ENCODE measurements at regions not wholly inside any gene's neighbourhood (a gene's known extent, or its start where the extent isn't known, plus 50 kb on each side); places are given as distances from the start of the nearest gene placed in this dataset.

GRCh38 chr1:209375097-209375496 lies 208.4 kb upstream of the CAMK1G start:
- DNase-seq (no peak), ATAC-seq (no peak)
- TF ChIP-seq CTCF (IDR thresholded peaks at IDR 0.05): no peak
- no peak overlapping the region for H3K27ac ChIP-seq
- intact Hi-C loops (cut with DNase I): no loop called here
- H3K36me3 ChIP-seq: no peaks in the 10 kb centered on the region
- H3K4me3 ChIP-seq: no peak overlapping the region
- no peaks in the 10 kb centered on the region for H3K4me1 ChIP-seq
- peaks cover 0 to 15% (median 0%) of the 10 kb centered on the region in 7 donors for H3K27me3 ChIP-seq
- no peaks in the 10 kb centered on the region for H3K9me3 ChIP-seq
- 82 to 88% methylated on average over 5 of the region's 5 CpGs for WGBS, 2 donors

GRCh38 chr1:209375671-209376365 lies 207.7 kb upstream of the CAMK1G start:
- Histone ChIP-seq H3K9me3 (no peaks in the 10 kb centered on the region), H3K27me3 (peaks cover 0 to 15% (median 0%) of the 10 kb centered on the region in 7 donors), H3K4me3 (no peak overlapping the region), H3K36me3 (no peaks in the 10 kb centered on the region), H3K27ac (no peak overlapping the region), H3K4me1 (no peaks in the 10 kb centered on the region)
- ATAC-seq (no peak), DNase-seq (no peak)
- no peak for TF ChIP-seq CTCF (IDR thresholded peaks at IDR 0.05)
- intact Hi-C loops (cut with DNase I): no loop called here
- 58 to 77% methylated on average over 2 of the region's 2 CpGs for WGBS, 2 donors

- no peak overlapping the region for H3K27ac ChIP-seq
- intact Hi-C loops (cut with DNase I): no loop called here
Measured at GRCh38 chr1:209376774-209377173, 206.7 kb upstream of the CAMK1G start.

GRCh38 chr1:209377995-209378394 lies 205.5 kb upstream of the CAMK1G start:
- H3K27me3 ChIP-seq: peaks cover 0 to 16% (median 0%) of the 10 kb centered on the region in 7 donors
- no peak for DNase-seq
- ATAC-seq: no peak
- no peak for TF ChIP-seq CTCF (IDR thresholded peaks at IDR 0.05)
- H3K27ac ChIP-seq: no peak overlapping the region
- H3K4me1 ChIP-seq: no peaks in the 10 kb centered on the region
- no peak overlapping the region for H3K4me3 ChIP-seq
- no peaks in the 10 kb centered on the region for H3K9me3 ChIP-seq
- intact Hi-C loops (cut with DNase I): no loop called here
- 58 to 64% methylated on average over 2 of the region's 2 CpGs for WGBS, 2 donors
- no peaks in the 10 kb centered on the region for H3K36me3 ChIP-seq

More at GRCh38 chr1:209376774-209377173, 206.7 kb upstream of the CAMK1G start:
- H3K36me3 ChIP-seq: no peaks in the 10 kb centered on the region
- no peaks in the 10 kb centered on the region for H3K9me3 ChIP-seq
- peaks cover 0 to 15% (median 0%) of the 10 kb centered on the region in 7 donors for H3K27me3 ChIP-seq
- no peak for TF ChIP-seq CTCF (IDR thresholded peaks at IDR 0.05)
- no peak for DNase-seq
- no peak overlapping the region for H3K4me3 ChIP-seq
- H3K4me1 ChIP-seq: no peaks in the 10 kb centered on the region
- ATAC-seq: no peak

Measured in heart right ventricle (tissue), 16 donors.